NT2/D1 (cell line): ENCODE measurements at regions not wholly inside any gene's neighbourhood (a gene's known extent, or its start where the extent isn't known, plus 50 kb on each side); places are given as distances from the start of the nearest gene placed in this dataset.

Experiments used
- YY1 ChIP-seq: IDR thresholded peaks from 2 replicates; pipeline ENCODE4 v1.6.1; 2011; ENCODE audit not compliant: insufficient read length, insufficient read depth
- ZNF274 ChIP-seq: IDR thresholded peaks from 2 replicates; pipeline ENCODE4 v1.6.1; 2011; ENCODE audit warnings: mild to moderate bottlenecking, low read depth, low read length

- TF ChIP-seq ZNF274 (no peak), YY1 (no peak)
Observed at GRCh38 chr2:42928161-42928691, 135.8 kb upstream of the HAAO start.
